ENCODE measurements at regions not wholly inside any gene's neighbourhood (a gene's known extent, or its start where the extent isn't known, plus 50 kb on each side); places are given as distances from the start of the nearest gene placed in this dataset.

- no peak for TF ChIP-seq RXRA (IDR thresholded peaks at IDR 0.05)
- TF ChIP-seq CTCF (IDR thresholded peaks at IDR 0.05; ENCODE audit: low read depth, low read length, missing input control), result no peak
- no peak for TF ChIP-seq GABPA (IDR thresholded peaks at IDR 0.05 in 1 of 2, conservative IDR thresholded peaks at IDR 0.05 in 1 of 2)
- no peak for TF ChIP-seq FOXA1 (IDR thresholded peaks at IDR 0.05)
- TF ChIP-seq REST (IDR thresholded peaks at IDR 0.05), result no peak
- TF ChIP-seq TAF1 (conservative IDR thresholded peaks at IDR 0.05), result no peak
Observed at GRCh38 chr2:118644190-118644589, 203.3 kb downstream of the EN1 start.

Data from liver (tissue), 3 donors.